Uterus (tissue), 2 donors: ENCODE measurements at regions not wholly inside any gene's neighbourhood (a gene's known extent, or its start where the extent isn't known, plus 50 kb on each side); places are given as distances from the start of the nearest gene placed in this dataset.

Experiments used
- POLR2A ChIP-seq, 2 donors: fragments of 450-650 bp; IDR thresholded peaks; one replicate each; pipeline ENCODE4 v1.6.1; 2016; ENCODE audit warnings: antibody characterized with exemption in 2 of 2, mild to moderate bottlenecking in 1 of 2, moderate library complexity in 1 of 2
- TF ChIP-seq, protein P1 (sequence below), 4 experiments: fragments of 200-600 bp in 2 of 4; fragments of 450-650 bp in 2 of 4; sonication (generic) in 2 of 4; IDR thresholded peaks; one replicate each; pipeline ENCODE4 v1.5.1; 2016 to 2019; ENCODE audit warnings: antibody characterized with exemption in 4 of 4, mild to moderate bottlenecking in 2 of 4, moderate library complexity in 1 of 4

DNA sequence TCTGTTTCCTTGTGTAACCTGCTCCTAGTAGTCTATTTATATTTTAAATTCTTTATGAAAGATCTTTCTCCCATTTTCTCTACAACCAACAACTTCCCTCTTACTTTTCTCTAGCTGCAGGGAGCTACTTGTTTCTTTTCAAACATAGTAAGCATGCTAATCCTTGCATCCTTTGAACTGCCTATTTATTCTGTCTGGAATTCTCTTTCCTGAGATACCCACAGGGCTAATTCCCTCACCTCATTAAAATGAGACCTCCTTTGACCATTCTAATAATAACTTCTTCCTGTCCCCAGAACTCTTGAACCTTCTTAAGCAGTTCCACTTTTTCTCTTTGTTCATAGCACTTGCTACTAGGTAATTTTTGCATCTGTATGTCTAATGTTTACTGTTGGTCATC, 620.6 kb upstream of the CDH18 start:
- TF ChIP-seq, protein P1, sequence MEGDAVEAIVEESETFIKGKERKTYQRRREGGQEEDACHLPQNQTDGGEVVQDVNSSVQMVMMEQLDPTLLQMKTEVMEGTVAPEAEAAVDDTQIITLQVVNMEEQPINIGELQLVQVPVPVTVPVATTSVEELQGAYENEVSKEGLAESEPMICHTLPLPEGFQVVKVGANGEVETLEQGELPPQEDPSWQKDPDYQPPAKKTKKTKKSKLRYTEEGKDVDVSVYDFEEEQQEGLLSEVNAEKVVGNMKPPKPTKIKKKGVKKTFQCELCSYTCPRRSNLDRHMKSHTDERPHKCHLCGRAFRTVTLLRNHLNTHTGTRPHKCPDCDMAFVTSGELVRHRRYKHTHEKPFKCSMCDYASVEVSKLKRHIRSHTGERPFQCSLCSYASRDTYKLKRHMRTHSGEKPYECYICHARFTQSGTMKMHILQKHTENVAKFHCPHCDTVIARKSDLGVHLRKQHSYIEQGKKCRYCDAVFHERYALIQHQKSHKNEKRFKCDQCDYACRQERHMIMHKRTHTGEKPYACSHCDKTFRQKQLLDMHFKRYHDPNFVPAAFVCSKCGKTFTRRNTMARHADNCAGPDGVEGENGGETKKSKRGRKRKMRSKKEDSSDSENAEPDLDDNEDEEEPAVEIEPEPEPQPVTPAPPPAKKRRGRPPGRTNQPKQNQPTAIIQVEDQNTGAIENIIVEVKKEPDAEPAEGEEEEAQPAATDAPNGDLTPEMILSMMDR (IDR thresholded peaks at IDR 0.05), result no peak
- no peak for TF ChIP-seq POLR2A (IDR thresholded peaks at IDR 0.05)
